HPDE6-E6E7 (cell line): ENCODE measurements at regions not wholly inside any gene's neighbourhood (a gene's known extent, or its start where the extent isn't known, plus 50 kb on each side); places are given as distances from the start of the nearest gene placed in this dataset.
"Not testable (repeated sequence)": the region's sequence is repeated elsewhere in the genome, so short reads cannot be mapped to it uniquely, and the experiment has no call there.

ENCODE experiments used
- DNase-seq: peaks from one replicate; pipeline ENCODE4 v3.0.0; 2011; ENCODE audit warnings: missing footprints; ENCODE audit errors: extremely low spot score

DNA sequence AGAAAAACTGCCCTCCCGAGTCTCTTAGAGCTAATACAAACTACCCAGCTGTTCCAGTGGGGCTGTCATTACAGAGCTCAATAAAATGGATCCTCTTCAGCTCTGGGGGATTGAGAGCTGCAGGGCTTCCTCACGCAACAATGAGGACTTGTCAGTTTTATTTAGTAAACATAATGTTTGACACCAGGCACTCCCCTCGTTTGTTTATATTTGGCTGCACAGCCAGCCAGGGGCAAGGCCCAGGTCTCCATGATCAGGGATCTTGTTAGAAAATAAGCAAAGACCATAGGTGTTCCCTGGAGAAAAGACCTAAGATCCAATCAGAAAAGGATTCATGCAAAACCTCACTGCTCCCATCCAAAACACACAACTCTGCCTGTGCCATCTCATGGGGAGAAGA lies 158.2 kb downstream of the C1D start:
- no peak for DNase-seq

DNA sequence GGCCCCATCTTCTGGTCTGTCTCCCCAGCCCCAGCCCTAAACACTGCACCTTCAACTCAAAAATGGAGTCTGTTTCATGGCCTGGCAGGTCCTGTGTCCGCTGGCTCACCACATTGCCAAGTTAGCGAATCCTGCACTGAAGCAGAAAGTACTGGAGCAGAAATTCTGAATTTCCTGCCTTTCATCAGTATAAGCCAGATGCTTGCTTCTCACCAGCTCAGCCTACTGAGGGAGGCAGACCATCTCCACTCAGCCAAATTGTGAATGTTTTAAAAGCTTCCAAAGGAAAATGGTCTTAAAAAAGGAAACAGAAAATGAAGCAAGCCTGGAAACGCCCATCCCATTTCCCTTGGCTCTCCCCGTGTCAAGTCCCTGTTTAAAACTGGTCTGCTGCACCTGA lies 157.8 kb downstream of the C1D start:
- DNase-seq: no peak

DNA sequence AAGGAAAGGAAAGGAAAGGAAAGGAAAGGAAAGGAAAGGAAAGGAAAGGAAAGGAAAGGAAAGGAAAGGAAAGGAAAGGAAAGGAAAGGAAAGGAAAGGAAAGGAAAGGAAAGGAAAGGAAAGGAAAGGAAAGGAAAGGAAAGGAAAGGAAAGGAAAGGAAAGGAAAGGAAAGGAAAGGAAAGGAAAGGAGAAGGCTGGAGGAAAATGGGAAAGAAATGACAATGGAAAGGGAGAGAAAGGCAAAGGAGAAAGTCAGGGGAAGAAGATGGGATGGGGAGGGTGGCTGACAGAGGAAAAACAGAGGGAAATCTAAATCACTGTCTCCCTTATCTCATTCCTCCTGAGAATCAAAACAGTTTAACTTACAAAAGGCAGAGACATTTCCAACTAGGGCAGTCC lies 156.3 kb downstream of the C1D start:
- DNase-seq: not testable (repeated sequence)

DNA sequence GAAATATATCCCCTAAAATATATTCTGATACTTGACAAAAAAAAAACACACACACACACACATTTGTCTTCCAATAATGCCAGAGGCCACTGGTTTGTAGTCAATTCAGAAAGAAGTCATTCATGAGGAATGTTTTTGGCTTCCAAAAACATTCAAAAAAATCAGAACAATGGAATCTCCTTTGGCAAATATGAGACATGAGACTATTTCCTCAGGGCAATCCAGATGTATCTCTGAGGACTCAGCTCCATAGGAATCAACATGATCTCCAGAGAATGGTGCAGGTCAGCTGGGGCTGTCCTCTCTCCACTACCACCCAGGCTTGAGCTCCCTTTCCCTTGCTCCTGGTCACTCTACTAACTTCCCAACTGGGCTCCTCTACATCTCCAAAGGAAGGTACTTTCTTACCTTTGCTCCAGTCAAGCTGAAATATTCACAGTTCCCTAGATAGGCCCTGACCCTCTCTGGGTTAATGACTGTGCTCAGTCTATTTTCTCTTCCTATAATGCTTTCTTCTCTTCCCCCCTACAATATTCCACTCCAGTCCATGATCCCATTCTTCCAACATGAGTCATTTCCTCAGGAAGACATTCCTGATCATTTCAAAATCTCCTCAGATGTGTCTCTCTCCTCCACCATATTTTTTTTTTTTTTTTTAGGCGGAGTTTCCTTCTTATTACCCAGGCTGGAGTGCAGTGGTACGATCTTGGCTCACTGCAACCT lies 145.3 kb downstream of the C1D start:
- DNase-seq: peak; percentile 22

DNA sequence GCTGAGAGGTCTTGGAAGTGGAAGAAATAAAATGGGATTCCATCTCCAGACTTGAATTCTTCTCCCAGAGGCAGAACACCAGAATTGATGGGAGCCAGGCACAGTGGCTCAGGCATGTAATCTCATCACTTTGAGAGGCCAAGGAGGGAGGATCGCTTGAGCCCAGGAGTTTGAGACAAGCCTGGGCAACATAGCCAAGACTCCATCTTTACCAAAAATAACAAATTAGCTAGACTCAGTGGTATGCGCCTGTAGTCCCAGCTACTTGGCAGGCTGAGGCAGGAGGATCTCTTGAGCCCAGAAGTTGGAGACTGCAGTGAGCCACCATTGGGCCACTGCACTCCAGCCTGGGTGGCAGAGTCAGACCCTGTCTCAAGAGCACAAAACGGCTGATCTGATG lies 144.3 kb downstream of the C1D start:
- DNase-seq: no peak

DNA sequence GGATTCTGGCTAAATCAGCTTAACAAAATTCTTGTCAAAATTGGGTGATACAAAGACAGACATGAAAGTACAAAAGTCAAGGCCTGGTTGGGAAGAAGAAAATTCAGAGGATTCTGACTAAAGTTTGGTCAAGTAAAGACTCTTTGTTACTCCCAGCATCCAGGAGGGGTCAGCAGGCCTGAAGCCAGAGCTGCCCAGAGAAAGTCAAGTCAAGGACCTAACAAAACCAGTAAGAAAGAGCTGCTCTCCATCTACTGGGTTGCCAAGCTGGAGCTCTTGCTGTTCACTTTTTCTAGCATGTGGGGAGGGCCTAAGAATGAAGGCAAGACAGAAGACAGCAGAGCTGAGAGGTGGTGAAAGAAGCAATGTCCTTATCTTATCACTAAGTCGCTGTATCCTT lies 143.3 kb downstream of the C1D start:
- no peak for DNase-seq

DNA sequence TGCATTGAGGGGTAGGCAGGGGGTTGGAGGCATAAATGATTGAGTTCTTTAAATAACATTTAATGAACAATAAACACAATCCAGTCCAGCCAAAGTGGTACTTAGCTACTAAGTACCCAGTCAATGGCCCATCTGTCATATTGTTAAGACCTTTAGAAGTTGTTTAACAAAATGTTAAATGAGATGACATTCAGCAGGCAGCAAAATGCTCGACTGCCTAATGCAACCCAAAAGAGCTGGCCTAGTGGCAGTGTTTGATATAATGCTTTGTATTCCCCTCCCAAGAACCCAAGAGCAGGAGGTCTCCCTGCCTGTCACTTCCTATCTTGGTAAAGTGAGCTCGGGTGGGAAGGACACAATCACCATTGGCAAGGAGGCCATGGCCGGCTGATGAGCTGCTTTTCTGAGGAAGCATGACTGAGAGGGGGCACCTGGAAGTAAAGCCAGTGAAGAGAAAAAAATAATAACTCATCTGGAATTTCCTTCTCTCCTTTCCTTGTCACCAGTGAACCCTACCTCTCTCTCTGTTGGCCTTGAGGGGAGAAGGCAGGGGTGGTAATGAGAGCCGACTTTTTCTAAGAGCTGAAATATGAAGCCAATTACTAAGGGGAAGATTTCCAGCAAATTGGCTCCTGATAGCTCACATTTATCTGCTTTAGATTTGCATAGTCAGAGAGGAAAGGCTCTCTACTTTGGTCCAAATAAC lies 140.6 kb downstream of the C1D start:
- DNase-seq: no peak

DNA sequence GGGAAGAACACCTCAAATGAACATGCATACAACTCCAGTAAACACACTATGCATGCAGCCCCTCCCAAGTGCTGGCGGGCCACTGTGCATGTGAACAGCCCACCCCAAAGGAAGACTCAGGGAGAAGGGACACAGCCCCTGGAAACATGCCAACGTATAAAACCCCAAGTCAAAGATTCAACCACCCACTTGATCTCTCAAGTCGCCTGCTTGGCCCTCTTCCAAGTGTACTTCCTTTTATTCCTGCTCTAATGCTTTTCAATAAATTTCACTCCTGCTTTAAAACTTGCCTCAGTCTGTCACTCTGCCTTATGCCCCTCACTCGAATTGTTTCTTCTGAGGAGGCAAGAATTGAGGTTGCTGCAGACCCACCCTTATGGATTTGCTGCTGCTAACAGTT lies 139.1 kb downstream of the C1D start:
- DNase-seq: no peak

DNA sequence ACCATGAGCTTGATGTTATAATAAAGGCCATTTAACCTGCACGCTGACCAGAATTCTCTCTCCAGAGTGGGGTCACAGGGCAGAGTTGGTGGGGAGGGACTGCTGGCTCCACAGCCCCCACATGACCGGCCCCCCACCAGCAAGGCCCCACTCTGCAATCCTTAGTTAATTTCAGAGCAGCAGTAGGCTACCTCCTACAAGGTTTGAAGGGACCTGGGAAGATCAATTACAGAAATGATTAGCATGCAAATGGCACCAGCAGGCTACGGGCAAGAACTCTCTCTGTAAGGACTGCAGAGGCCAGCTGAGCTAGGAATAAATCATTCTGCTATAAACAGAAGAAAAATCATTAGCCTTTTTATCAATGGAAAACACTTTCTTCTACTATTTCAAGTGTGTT lies 135.3 kb downstream of the C1D start:
- no peak for DNase-seq

DNA sequence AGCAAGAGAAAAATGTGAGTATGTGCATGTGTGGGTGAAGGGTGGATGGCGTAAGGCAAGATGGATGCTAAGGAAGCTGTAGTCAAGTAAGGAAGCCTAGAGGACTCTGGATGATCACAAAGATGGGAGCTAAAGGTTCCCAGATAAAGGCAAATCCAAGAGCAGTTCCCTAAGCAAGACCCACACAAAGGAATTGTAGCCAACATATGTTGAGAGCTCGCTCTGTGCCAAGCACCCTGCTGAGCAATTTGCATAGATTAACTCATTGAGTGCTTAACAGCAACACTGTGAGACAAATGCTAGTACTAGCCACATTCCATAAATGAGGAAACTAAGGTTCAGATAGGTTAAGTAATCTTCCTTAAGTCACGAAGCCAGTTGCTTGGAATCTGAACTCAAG lies 132.6 kb downstream of the C1D start:
- DNase-seq: no peak

DNA sequence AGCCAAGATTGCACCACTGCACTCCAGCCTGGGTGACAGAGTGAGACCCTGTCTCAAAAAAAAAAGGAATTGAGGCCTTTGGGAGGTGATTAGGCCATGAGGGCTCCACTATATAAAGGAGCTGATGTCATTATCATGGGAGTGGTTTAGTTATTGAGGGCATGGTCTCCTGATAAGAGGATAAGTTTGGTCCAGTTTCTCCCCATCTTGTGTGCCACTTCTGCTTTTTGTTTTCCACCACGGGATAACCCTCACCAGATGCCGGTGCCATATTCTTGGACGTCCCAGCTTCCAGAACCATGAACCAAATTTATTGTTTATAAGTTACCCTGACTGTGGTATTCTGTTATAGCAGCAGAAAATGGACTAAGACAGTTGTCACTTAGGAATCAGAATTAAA lies 125.8 kb downstream of the C1D start:
- DNase-seq: no peak

DNA sequence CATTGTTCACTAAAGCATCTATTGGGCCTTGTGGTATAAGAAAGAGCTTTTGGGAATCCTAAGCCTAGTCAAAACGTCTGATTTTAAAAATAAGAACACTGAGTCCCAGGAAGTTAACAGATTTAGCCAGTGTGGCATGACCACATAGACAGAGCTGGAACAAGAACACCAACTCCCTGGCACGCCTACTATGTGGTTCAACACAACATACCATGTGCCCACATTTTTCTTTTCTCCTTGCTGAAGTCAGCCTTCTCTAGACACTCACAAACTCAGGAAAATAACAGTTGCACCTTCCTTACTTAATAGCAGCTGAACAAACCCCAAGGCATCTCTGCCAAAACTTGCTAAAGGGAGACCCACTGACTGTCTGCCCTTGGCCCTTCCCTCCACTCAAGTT lies 124.8 kb downstream of the C1D start:
- no peak for DNase-seq

DNA sequence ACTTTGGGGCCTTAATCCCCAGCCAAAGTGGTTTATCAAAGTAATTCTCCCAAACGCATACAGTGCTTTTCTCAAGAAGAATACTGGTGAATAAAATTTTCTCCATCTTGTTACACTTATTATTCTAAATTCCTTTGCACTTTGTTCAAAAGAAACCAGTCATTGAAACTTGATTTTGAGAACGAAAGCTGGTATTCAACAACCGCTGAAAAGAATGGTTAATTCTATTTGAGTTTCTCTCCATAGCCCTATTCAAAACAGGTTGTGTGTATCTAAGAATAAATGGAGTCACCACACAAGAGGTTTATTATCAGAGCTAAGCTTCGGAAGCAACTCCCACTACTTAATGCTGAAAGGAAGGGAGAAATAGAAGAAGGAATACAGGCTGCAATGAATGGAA lies 117.7 kb downstream of the C1D start:
- DNase-seq: no peak

DNA sequence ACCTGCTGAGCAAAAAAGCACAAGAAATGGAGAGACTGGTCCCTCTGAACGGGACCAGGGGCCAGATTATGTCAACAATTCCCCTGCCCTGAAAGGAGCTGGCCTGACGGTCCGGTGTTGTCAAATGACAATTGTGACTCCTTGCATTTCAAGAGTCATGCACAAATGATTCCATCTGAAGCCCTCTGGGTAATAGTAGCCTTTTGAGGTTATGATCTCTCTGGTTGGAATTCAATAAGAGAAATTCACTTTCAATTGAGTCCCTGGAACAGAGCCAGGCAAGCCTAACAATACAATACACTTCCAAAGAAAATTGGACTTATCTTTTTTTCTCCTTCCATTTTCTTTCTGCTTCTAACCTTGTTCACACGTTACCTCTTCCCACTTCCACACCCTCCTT lies 116.9 kb downstream of the C1D start:
- DNase-seq: no peak

DNA sequence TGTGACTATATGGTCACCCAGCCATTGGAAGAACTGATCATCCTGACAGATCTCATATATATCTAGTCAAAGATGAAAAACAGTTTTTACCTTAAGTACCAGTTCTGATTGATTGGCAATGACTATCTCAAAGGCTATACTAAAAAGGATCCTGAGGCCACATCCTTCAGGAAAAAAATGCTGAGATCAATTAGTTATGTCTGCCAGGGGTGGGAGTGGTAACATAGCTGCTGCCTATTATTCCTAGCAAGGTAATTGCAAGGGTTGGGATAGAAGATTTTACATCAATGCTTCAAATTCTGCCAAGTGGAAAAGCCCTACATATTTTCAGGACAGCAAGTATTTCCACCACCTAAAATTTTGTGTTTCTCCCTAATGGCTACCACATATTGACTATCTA lies 114.7 kb downstream of the C1D start:
- DNase-seq: no peak

DNA sequence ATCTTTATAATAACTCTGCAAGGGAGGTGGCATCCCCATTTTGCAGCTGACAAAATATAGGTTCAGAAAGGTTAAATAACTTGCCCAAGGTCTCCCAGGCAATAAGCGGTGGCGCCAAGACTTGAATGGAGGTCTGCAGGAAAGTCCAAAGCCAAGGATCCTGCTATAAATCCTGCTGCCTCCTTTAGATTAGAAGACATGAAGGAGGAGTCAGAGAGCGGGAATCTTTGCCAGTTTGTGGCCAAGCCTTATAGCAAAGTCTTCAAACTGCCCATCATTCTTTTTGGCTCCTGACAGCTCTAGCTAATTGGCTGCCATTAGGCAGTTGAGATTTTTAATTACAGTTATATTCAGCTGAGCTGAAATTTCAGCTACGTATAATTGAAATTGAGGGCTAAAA lies 114.3 kb downstream of the C1D start:
- DNase-seq: no peak

DNA sequence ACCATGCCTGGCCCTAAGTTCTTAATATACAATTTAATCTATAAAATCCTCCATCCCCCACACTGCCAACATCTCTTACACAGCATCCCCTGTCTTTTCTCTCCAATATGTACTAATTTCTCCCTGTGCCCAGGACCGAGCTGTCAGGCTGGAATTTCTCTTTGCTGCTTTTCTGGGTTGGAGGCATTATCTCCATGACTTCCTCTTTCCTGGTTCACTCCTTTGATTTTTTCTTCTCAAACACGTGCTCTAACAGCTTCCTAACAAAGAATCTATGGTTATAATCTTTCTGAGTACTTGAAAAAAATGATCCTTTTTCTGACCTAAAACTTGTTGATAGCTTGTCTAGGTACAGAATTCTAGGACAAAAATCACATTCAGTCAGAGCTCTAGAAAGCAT lies 112.8 kb downstream of the C1D start:
- DNase-seq: no peak

DNA sequence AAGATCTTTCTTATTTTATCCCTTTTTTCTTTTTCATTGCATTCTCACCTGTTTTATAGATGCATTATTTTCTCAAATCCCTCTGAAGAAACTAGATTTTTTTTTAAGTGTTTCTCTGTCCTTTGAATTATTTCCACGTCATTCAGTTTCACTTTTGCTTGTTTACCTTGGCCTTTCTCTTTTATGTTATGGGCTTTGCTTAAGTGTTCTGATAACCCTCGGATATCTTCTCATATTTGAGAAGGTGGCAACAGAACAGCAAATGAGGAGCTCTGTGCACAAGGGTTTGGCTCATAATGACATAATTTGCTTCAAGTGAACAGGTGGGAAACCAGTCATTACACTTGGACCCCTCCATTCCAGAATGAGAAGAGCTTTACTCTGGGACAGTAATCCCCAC lies 111.9 kb downstream of the C1D start:
- no peak for DNase-seq

DNA sequence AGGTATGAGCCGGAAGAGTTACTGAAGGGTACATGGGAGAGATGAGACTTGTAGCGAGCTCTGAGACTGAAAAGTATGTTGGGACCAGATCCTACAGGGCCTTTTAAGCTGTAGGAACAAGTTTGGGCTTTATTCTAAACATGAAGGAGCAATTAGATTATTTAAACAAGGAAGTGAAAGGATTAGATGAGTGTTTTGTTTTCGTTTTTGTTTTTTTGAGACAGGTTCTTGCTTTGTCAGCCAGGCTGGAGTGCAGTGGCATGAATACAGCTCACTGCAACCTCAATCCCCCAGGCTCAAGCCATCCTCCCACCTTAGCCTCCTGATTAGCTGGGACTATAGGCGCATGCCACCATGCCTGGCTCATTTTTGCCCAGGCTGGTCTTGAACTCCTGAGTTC lies 110.7 kb downstream of the C1D start:
- DNase-seq: no peak

DNA sequence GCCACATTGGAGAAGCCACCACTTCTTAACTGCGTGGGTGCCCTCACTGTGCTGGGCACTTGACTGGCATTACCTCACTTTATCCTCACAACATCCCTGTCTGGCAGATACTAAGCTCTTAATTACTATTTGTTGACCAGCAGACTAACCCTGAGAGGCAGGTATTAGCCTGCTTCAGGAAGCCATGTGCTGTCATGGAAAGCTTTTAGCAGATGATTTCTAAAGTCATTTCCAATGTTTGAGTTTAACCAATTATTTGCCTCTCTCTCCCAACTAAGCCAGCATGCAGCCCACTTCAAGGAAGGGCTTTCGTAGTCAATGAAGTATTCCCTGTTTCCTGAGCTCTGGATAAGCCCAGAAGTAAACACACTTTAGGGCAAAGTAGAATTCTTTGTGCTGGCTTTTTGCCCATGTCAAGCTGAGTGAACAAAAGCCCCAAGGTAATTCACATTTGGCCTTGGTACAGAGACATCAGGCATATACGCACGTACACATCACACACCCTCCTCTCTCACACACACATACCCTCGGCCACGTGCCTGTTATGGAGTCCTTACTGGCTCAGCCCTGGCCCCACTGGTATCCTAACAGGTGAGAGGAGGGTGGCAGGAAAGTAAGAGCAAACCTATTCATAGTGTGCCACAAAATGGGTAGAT lies 108.6 kb downstream of the C1D start:
- no peak for DNase-seq

DNA sequence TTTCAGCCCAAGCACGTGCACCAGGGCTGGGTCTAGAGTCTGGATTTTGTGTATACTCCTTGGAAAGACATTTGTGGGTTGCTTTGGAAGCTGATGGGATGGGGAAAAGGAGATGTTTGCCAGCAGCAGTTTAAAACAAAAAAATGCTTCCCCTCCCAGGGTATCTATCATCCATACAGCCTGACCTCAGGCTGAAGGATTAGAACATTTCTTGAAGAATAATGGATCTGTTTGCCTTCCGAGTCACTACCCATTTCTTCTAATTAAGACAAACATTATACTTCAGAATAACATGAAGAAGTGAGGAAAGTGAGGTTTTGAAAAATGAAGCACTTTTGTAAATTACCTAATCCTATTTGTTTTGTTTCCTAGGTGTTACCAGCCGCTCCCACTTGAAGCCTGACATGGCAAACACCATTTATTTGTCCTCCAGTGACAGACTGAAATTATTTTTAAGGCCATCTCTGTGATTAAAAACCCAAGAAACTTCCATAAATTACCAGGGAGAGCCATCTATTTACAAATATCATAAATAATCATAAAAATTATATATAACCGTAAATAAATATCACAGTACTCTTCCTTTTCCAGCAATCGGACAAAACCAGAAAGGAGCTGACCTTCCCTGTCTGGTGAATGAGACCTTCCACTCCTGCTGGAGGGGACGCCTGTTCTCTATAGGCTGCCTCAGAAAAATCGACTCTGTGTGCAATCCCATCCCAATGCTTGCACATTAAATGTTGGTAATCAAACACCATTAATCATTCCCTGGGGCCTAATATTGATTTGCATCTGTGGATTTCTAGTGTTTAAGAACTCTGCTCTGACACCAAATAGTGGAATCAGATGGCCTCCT lies 106.8 kb downstream of the C1D start:
- no peak for DNase-seq

DNA sequence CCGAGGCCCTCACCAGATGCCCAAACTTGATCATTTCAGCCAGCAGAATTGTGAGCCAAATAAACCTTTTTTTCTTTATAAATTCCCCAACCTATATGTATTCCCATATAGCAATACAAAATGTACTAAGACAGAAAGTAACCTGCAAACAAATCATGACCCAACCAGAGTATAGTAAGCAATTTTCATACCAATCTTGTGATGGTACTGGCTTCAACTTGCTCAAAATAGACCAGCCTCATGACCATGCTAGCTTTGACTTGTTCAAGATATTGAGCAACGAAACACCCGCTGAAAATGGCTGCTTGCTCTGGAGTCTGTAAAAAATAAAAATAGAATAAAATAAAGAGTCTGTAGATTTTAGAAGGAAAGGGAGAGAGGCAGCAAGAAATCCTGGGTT lies 97.6 kb downstream of the C1D start:
- DNase-seq: peak; percentile 35
